Femur (tissue), 1 donor: ENCODE measurements at regions not wholly inside any gene's neighbourhood (a gene's known extent, or its start where the extent isn't known, plus 50 kb on each side); places are given as distances from the start of the nearest gene placed in this dataset.
"Not testable (repeated sequence)": the region's sequence is repeated elsewhere in the genome, so short reads cannot be mapped to it uniquely, and the experiment has no call there.

ENCODE experiments used
- DNase-seq: peaks from one replicate; pipeline ENCODE4 v3.0.0-alpha.2; 2017

DNA sequence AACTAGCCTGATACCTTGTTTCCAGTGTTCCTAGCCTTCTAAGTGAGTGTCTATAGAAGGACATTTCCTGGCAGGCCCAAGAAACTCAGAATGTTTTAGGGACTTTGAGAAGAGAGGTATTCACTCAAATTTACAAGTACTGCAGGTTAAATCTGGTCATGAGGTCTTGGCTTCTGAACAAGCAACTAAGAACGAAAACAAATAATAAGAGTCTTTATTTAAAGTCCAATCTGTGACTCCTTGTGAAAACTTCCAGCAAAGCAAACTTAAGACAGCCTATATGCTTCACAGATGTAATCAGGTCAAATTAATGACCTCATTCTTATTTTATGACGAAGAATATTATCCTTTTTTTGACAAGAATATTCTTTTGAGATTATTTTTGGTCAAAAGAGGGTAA lies 79.4 kb upstream of the PRSS16 start:
- DNase-seq, result no peak

DNA sequence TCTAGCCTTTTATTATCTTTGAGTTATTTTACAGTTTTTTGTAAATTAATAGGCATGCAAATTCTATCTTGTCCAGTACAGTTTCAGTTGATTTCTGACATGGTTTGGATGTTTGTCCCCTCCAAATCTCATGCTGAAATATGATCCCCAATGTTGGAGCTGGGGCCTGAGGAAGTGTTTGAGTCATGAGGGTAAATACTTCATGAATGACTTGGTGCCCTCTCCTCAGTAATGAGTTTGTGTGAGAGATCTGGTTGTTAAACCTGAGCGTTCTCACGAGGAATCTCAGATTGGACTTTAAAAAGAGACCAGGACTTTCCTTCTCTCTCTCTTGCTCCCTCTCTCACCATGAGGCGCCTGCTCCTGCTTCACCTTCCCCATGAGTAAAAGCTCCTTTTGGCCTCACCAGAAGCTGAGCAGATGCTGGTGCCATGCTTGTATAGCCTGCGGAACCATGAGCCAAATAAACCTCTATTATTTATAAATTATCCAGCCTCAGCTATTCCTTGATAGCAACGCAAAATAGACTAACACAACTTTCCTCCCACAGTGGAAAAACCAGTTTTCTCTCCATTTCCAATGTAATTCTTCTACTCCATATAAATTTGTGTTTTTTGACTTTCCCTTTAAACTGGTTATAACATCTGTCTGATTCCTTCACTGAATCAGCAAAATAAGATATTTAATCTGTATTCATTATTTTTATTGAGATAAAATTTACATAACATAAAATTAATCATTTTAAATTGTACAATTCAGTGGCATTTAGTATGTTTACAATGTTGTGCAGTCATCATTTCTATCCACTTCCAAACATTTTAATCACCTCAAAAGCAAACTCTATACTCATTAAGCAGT lies 78.7 kb upstream of the PRSS16 start:
- DNase-seq, result no peak

- not testable (repeated sequence) for DNase-seq
Measured at GRCh38 chr6:27172524-27173231, 74.8 kb upstream of the PRSS16 start.

DNA sequence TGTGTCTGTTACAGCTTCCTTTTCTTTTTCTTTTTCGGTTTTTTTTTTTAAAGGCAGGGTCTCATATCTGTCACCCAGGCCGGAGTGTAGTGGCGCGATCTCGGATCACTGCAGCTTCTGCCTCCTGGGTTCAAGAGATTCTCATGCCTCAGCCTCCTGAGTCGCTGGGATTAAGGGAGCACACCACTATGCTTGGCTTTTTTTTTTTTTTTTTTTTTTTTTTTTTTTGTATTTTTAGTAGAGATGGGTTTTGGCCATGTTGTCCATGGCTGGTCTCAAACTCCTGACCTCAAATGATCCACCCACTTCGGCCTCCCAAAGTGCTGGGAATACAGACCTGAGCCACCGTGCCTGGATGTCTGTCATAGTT lies 74.3 kb upstream of the PRSS16 start:
- DNase-seq, result not testable (repeated sequence)

DNA sequence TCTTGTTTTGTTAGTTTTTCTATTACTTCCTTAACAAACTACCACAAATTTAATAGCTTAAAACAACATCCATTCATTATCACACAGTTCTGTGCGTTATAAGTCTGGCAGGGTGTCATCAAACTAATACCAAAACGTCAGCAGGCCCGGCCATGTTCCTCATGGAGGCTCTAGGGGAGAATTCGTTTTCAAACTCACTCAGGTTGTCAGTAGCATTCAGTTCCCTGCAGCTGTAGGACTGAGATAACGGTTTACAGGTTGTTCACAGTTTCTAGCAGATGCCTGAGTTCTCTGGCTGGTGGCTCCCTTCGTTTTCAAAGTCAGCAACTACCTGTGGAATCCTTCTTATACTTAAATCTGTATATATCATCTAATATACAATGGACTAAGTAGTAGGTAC lies 72.5 kb upstream of the PRSS16 start:
- DNase-seq, result no peak

DNA sequence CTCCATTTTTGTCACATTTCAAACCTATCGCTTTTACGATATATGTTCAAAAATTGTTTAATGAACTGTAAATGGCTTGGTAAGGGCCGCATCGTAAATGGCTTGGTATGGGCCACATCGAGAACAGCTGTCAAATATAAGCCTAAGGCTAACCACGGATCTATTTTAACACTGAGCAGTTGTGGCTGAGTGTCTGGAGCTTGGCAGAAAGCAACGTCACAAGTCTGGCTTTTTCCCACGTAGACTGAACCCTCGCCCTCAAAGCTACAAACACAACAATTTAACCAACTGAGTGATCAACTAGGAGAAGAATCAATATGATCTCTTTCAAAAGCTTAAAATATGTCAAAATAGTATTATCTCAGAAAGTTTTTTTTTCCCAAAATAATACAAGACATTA lies 71.4 kb upstream of the PRSS16 start:
- DNase-seq, result peak; percentile 62

DNA sequence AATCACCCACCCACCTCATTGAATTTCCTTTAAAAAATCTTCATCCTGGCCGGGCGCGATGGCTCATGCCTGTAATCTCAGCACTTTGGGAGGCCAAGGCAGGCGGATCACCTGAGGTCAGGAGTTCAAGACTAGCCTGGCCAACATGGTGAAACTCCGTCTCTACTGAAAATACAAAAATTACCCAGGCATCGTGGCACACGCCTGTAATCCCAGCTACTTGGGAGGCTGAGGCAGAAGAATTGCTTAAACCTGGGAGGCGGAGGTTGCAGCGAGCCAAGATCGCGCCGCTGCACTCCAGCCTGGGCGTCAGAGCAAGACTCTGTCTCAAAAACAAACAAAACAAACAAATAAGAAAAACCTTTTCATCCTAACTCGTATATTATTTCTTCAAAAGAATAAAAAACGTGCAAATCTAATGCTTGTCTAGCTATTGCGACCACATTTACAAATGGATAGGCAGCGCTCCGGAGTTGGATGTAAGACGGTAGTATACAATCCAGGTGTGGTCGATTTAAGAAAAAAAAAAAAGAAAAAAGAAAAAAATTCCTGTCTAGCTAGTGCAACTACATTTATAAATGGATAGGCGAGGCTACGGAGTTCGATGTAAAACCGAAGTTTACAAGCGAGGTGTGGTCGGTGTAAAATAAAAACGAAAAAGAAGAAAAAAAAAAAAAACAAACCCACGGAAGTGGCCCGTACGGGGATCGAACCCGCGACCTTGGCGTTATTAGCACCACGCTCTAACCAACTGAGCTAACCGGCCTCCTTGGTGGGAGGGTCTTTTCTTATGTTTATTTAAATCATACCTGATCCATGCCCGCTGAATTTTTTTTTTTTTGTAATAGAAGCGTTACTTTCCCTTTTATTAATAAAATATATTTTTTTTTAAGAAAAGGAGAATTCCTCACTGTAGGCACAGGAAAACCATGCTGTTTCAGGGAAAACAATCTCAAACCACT lies 70.7 kb upstream of the PRSS16 start:
- DNase-seq, result peak; percentile 75

DNA sequence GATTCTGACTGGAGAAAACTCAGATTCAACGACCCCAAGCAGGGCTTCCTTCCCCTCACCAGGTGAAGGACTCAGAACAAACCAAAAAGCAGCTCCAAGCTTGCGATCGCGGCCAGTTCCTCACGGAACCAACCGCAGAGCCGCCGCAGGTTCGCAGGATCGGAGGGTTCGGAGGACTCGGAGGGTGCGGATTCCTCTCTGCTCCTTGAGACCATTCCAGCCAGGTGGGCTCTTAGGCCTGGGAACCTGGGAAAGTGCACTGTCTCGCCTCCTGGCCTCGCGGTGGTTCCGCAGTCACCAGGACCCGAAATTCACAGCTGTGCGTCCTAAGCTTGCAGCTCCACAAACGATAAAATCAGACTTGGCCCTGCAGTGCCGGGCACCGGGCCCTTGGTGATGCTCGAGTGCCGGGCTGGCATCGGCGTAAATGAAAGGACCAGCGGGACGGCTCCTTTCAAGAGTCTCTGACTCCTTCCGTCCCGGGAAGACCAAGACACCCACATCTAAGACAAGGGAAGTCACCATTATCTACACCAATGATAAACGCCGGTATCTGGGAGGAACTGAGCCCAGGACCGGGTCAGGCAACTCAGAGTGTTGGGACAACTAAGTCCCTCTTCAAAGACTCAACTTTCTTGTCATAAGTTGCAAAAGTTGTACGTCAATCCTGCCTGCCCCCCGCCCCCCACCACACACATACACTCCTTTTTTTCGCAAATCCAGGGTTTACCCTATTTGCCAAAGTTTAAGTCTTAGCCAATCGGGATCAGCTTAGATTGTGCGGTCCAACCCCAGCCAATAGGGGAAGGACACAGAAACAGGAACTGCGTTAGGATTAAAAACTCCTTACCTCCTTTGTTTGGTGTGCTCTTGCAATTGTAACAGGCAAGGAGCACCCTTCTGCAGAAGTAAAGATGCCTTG lies 69.8 kb upstream of the PRSS16 start:
- DNase-seq, result peak; percentile 88

GRCh38 chr6:27178407-27178730 lies 69.1 kb upstream of the PRSS16 start:
- DNase-seq, result no peak

DNA sequence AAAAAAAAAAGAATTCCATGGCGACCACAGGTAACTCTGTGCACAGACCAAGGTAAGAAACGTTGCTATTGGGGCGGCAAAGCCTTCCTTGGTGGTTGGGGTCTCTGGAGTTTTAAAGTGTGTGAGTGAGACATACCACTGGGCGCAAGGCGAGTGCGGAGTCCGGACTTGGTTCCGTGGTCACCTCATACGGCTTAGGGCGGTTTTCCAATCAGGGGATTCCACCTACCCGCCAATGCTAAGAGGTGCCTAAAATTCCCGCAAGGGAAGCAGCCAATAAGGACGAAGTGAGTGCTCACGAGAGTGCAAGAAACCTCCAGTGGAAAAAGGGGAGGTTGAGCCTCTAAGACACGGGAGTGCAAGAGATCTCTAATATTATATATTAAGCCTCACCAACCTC lies 68.6 kb upstream of the PRSS16 start:
- no peak for DNase-seq

DNA sequence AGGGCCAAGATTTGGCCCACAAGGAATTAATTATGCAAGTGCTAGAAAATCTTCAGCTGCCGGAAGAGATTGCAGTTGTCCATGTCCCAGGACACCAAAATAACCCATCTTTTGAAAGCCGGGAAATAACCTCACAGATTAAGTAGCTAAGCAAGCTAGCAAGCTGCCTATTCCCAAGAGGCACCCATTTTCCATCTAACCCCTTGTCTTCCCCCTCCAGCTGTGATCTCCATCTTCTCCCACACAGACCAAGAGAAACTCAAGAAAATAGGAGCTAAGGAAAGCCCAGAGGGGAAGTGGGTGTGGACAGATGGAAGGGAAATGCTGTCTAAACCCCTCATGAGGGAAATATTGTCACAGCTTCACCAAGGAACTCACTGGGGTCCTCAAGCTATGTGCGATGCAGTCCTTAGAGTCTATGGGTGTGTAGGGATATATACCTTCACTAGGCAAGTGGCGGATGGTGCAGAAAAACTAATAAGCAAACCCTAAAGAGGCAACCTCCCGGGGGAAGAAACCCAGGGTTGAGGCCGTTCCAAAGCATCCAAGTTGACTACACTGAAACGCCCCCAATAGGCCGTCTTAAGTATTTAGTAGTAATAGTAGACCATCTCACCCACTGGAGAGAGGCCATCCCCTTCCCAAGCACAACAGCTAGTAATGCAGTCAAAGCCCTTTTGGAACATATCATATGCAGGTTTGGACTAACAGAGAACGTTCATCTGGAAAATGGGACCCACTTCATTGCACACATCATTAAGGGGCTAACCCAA lies 64.3 kb upstream of the PRSS16 start:
- no peak for DNase-seq

DNA sequence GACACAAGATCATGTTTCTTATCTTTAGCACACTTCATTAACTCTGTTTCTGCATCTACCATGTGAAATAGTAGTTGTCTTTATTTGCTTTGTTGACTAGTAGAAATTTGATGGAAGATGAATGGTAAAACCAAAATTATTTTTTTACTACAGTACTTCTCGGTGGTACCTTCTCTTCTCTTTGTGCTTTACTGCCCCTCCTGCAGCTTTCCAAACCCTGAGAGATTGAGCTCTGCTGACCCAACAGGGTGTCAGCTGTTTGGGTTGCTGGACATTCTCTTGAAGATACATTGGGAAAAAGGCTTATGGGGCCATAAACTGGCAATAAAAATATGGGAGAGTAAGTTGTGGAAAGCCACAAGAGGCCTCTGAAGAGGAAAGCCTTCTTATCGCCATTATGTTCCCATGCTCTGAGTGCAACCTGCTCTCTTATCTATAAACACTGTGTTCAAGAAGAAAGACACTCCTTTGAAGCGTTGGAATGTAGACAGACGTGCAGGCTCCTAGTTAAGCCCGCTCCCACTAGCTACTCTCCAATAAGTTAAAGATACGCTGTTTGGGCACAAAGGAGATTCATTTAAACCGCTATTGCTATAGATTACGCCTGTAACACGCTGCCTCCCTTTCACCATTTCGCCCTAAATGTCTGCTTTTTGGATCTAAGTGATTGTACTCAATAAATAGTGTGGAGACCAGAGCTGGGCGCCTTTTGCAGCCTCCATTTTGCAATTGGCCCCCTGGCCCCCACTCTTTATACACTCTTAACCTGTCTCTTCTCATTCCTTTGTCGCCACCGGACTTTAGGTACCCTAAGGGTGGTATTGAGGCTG lies 60.1 kb upstream of the PRSS16 start:
- DNase-seq, result no peak

- peak; percentile 78 for DNase-seq
Measured at GRCh38 chr6:27188061-27188884, 59.2 kb upstream of the PRSS16 start.

DNA sequence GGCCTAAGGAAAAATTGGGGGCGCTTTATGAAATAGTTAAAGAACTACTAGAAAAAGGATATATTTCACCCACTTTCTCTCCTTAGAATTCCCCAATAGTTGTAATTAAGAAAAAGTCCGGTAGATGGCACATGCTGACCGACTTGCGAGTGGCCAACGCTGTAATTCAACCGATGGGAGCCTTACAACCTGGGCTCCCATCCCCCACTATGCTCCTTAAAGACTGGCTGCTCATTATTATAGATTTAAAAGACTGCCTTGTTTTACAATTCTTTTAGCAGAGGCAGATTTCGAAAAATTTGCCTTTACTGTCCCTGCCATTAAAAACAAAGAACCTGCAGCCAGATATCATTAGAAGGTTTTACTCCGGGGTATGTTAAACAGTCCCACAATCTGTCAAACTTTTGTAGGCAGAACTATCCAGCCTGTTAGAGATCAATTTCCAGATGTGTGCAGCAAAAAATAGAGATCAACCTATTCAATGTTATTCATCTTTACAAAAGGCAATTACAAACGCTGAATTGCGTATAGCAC lies 58.5 kb upstream of the PRSS16 start:
- peak; percentile 74 for DNase-seq

DNA sequence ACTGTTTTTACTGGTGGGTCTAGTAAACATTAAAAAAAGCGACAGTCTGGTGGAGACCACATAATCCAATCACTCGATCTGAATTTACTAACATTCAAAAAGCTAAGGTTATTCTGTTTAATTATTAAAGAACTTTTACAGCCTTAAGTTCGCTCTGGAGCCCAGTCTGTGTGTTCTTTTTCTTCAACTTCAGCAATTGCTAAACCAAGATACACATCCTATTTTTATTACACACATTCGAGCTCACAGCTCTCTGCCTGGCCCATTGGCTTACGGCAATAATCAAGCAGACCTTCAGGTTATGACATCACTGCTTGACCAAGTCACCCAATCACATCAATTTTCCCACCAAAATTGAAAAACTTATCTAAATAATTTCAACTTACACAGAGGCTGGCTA lies 57.4 kb upstream of the PRSS16 start:
- DNase-seq, result no peak

GRCh38 chr6:27194453-27194852 lies 53.0 kb upstream of the PRSS16 start:
- DNase-seq, result not testable (repeated sequence)

- DNase-seq, result not testable (repeated sequence)
Measured at GRCh38 chr6:27195547-27195946, 52.0 kb upstream of the PRSS16 start.
